ENCODE measurements at regions not wholly inside any gene's neighbourhood (a gene's known extent, or its start where the extent isn't known, plus 50 kb on each side); places are given as distances from the start of the nearest gene placed in this dataset.
"Not testable (repeated sequence)": the region's sequence is repeated elsewhere in the genome, so short reads cannot be mapped to it uniquely, and the experiment has no call there.

GRCh38 chr13:80684217-80684991 lies 343.5 kb upstream of the SPRY2 start:
- TF ChIP-seq, protein P1, sequence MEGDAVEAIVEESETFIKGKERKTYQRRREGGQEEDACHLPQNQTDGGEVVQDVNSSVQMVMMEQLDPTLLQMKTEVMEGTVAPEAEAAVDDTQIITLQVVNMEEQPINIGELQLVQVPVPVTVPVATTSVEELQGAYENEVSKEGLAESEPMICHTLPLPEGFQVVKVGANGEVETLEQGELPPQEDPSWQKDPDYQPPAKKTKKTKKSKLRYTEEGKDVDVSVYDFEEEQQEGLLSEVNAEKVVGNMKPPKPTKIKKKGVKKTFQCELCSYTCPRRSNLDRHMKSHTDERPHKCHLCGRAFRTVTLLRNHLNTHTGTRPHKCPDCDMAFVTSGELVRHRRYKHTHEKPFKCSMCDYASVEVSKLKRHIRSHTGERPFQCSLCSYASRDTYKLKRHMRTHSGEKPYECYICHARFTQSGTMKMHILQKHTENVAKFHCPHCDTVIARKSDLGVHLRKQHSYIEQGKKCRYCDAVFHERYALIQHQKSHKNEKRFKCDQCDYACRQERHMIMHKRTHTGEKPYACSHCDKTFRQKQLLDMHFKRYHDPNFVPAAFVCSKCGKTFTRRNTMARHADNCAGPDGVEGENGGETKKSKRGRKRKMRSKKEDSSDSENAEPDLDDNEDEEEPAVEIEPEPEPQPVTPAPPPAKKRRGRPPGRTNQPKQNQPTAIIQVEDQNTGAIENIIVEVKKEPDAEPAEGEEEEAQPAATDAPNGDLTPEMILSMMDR (conservative IDR thresholded peaks at IDR 0.05; ENCODE audit: control insufficient read depth, insufficient read depth, low read depth, low read length): no peak

DNA sequence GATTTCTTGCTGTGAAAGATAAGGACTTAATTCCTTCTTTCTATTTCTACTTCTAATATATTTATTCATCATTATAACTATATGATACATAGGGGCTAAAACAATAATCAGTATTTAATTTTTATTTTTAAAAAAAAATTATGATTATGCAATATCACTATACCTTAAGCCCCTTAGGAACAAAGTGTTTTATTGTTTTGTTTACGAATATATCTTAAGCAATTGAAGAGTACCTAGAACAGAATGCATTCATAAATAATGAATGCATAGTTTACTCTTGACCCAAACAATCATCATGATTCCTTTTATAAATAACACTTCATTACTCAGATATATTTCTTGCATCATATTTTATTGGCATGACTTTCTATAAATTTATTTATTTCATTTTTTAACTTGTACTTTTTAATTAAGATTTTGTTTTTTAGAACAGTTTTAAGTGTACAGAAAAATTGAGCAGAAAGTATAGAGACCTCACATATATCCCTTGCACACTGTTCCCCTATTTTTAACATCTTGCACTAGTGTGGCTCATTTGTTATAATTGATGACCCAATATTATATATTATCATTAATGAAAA lies 339.9 kb upstream of the SPRY2 start:
- no peak for DNase-seq (ENCODE audit: low read depth)
- TF ChIP-seq, protein P1 (conservative IDR thresholded peaks at IDR 0.05; ENCODE audit: control insufficient read depth, insufficient read depth, low read depth, low read length): no peak
- no peak overlapping the region for H3K4me3 ChIP-seq (ENCODE audit: control insufficient read depth, low read depth, low read length)

More at GRCh38 chr13:80684217-80684991, 343.5 kb upstream of the SPRY2 start:
- DNase-seq (ENCODE audit: low read depth): no peak
- H3K4me3 ChIP-seq (ENCODE audit: control insufficient read depth, low read depth, low read length): no peak overlapping the region

DNA sequence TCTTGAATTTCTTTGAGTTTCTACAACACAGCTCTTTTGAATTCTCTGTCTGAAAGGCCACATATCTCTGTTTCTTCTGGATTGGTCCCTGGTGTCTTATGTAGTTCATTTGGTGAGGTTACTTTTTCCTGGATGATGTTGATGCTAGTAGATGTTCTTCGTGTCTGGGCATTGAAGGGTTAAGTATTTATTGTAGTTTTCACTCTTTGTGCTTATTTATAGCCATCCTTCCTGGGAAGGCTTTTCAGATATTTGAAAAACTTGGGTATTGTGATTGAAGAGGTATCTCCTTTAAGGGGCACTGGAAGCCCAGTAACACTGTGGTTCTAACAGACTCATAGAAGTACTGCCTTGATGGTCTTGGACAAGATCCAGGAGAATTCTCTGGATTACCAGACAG lies 338.5 kb upstream of the SPRY2 start:
- DNase-seq (ENCODE audit: low read depth): no peak
- H3K4me3 ChIP-seq (ENCODE audit: control insufficient read depth, low read depth, low read length): no peak overlapping the region
- TF ChIP-seq, protein P1 (conservative IDR thresholded peaks at IDR 0.05; ENCODE audit: control insufficient read depth, insufficient read depth, low read depth, low read length): no peak

- no peak for DNase-seq (ENCODE audit: low read depth)
- H3K4me3 ChIP-seq (ENCODE audit: control insufficient read depth, low read depth, low read length): no peak overlapping the region
- TF ChIP-seq, protein P1 (conservative IDR thresholded peaks at IDR 0.05; ENCODE audit: control insufficient read depth, insufficient read depth, low read depth, low read length): no peak
Measured at GRCh38 chr13:80677227-80677626, 336.3 kb upstream of the SPRY2 start.

- not testable (repeated sequence) for DNase-seq (ENCODE audit: low read depth)
Measured at GRCh38 chr13:80675442-80675841, 334.5 kb upstream of the SPRY2 start.

GRCh38 chr13:80671773-80672172 lies 330.8 kb upstream of the SPRY2 start:
- no peak overlapping the region for H3K4me3 ChIP-seq (ENCODE audit: control insufficient read depth, low read depth, low read length)
- TF ChIP-seq, protein P1 (conservative IDR thresholded peaks at IDR 0.05; ENCODE audit: control insufficient read depth, insufficient read depth, low read depth, low read length): no peak
- DNase-seq (ENCODE audit: low read depth): no peak

More at GRCh38 chr13:80675442-80675841, 334.5 kb upstream of the SPRY2 start:
- H3K4me3 ChIP-seq (ENCODE audit: control insufficient read depth, low read depth, low read length): not testable (repeated sequence)

DNA sequence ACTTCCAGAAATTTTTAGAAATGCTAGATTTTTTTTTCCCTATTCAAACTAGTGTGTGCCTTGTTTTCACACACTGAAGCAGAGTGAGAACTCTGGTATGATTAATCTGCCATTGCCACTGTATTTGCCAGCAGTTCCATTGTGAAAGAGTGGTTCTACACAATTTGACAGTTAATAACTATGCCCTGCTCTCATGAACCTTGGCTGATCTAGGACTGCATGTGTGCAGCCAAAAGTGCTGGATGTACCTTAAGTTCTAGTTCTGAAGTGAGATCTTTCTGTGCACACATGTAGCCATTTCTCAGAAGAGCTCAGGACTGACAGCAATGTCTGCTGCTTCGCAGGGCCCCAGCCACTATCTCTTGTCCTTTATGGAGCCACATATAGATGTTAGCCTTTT lies 328.2 kb upstream of the SPRY2 start:
- TF ChIP-seq, protein P1 (conservative IDR thresholded peaks at IDR 0.05; ENCODE audit: control insufficient read depth, insufficient read depth, low read depth, low read length): no peak
- no peak for DNase-seq (ENCODE audit: low read depth)
- H3K4me3 ChIP-seq (ENCODE audit: control insufficient read depth, low read depth, low read length): no peak overlapping the region

All from fibroblast of mammary gland (primary cell).